ENCODE measurements at regions not wholly inside any gene's neighbourhood (a gene's known extent, or its start where the extent isn't known, plus 50 kb on each side); places are given as distances from the start of the nearest gene placed in this dataset.
"Not testable (repeated sequence)": the region's sequence is repeated elsewhere in the genome, so short reads cannot be mapped to it uniquely, and the experiment has no call there.

GRCh38 chrX:106220177-106220576 lies 52.1 kb downstream of the PWWP3B start:
- no peak for DNase-seq (ENCODE audit: low read depth)
- TF ChIP-seq CTCF (IDR thresholded peaks at IDR 0.05; ENCODE audit: low read depth, low read length, missing control alignments): no peak
- no peak overlapping the region for H3K4me3 ChIP-seq (ENCODE audit: low read depth, low read length)

- no peak for TF ChIP-seq CTCF (IDR thresholded peaks at IDR 0.05; ENCODE audit: low read depth, low read length, missing control alignments)
- no peak for DNase-seq (ENCODE audit: low read depth)
Measured at GRCh38 chrX:106243376-106243775, 75.3 kb downstream of the PWWP3B start.

GRCh38 chrX:106246511-106246910 lies 78.4 kb downstream of the PWWP3B start:
- H3K4me3 ChIP-seq (ENCODE audit: low read depth, low read length): no peak overlapping the region
- TF ChIP-seq CTCF (IDR thresholded peaks at IDR 0.05; ENCODE audit: low read depth, low read length, missing control alignments): no peak
- no peak for DNase-seq (ENCODE audit: low read depth)

More at GRCh38 chrX:106243376-106243775, 75.3 kb downstream of the PWWP3B start:
- H3K4me3 ChIP-seq (ENCODE audit: low read depth, low read length): no peak overlapping the region

- no peak overlapping the region for H3K4me3 ChIP-seq (ENCODE audit: low read depth, low read length)
- no peak for TF ChIP-seq CTCF (IDR thresholded peaks at IDR 0.05; ENCODE audit: low read depth, low read length, missing control alignments)
- no peak for DNase-seq (ENCODE audit: low read depth)
Measured at GRCh38 chrX:106247162-106247561, 79.1 kb downstream of the PWWP3B start.

GRCh38 chrX:106249706-106250379 lies 81.7 kb downstream of the PWWP3B start:
- DNase-seq (ENCODE audit: low read depth): no peak
- no peak overlapping the region for H3K4me3 ChIP-seq (ENCODE audit: low read depth, low read length)
- no peak for TF ChIP-seq CTCF (IDR thresholded peaks at IDR 0.05; ENCODE audit: low read depth, low read length, missing control alignments)

- no peak for DNase-seq (ENCODE audit: low read depth)
- TF ChIP-seq CTCF (IDR thresholded peaks at IDR 0.05; ENCODE audit: low read depth, low read length, missing control alignments): no peak
Measured at GRCh38 chrX:106263817-106264216, 95.7 kb downstream of the PWWP3B start.

GRCh38 chrX:106273947-106274587 lies 106.0 kb downstream of the PWWP3B start:
- DNase-seq (ENCODE audit: low read depth); H3K4me3 ChIP-seq (ENCODE audit: low read depth, low read length): not testable (repeated sequence)

More at GRCh38 chrX:106263817-106264216, 95.7 kb downstream of the PWWP3B start:
- H3K4me3 ChIP-seq (ENCODE audit: low read depth, low read length): no peak overlapping the region

- H3K4me3 ChIP-seq (ENCODE audit: low read depth, low read length); DNase-seq (ENCODE audit: low read depth): not testable (repeated sequence)
Measured at GRCh38 chrX:106275172-106275571, 107.1 kb downstream of the PWWP3B start.

Data from GM12864 (cell line).